Left ventricle myocardium inferior (tissue), 1 donor: ENCODE measurements at regions not wholly inside any gene's neighbourhood (a gene's known extent, or its start where the extent isn't known, plus 50 kb on each side); places are given as distances from the start of the nearest gene placed in this dataset.
A peak's percentile ranks its signal among the peaks of the same experiment; 100 is the strongest.

Experiments used
- DNase-seq: peaks from one replicate; pipeline ENCODE4 v3.0.0-alpha.2; 2020
- H3K27ac ChIP-seq: fragments of 200-600 bp; replicated peaks from 2 replicates; pipeline ENCODE4 v1.8.0; 2021
- H3K27me3 ChIP-seq: fragments of 200-600 bp; 2 replicates; pipeline ENCODE4 v1.8.0; 2021; ENCODE audit warnings: low read depth
- H3K36me3 ChIP-seq: fragments of 200-600 bp; 2 replicates; pipeline ENCODE4 v1.8.0; 2021
- H3K4me1 ChIP-seq: fragments of 200-600 bp; 2 replicates; pipeline ENCODE4 v1.8.0; 2021
- H3K4me3 ChIP-seq: fragments of 200-600 bp; 2 replicates; pipeline ENCODE4 v1.8.0; 2021; ENCODE audit warnings: mild to moderate bottlenecking, moderate library complexity
- H3K9me3 ChIP-seq: fragments of 200-600 bp; replicated peaks from 2 replicates; pipeline ENCODE4 v1.8.0; 2021
- CTCF ChIP-seq: fragments of 200-600 bp; IDR thresholded peaks from 2 replicates; pipeline ENCODE4 v1.8.0; 2021; ENCODE audit warnings: antibody characterized with exemption, mild to moderate bottlenecking, borderline replicate concordance
- intact Hi-C: fragments of 100-400 bp; cut with micrococcal nuclease; formaldehyde crosslinking; loops from one replicate; pipeline ENCODE4 v1.11.0; 2022
- donor health status: DM: no; HTN: yes; CAD: no; lungs with severe emphysema.

- Histone ChIP-seq H3K36me3 (no peaks in the 10 kb centered on the region), H3K27ac (no peak overlapping the region), H3K4me3 (no peak overlapping the region), H3K9me3 (no peaks in the 10 kb centered on the region), H3K27me3 (no peaks in the 10 kb centered on the region), H3K4me1 (peaks cover 41% of the 10 kb centered on the region)
- no peak for TF ChIP-seq CTCF
- DNase-seq = no peak
- intact Hi-C loops = no loop called here
These were observed 145.3 kb downstream of the PSMG1 start for GRCh38 chr21:39037807-39038405.

- H3K27ac ChIP-seq = no peak overlapping the region
- no peak overlapping the region for H3K4me3 ChIP-seq
- H3K9me3 ChIP-seq = no peaks in the 10 kb centered on the region
- H3K36me3 ChIP-seq = no peaks in the 10 kb centered on the region
- no peak for DNase-seq
- H3K27me3 ChIP-seq = no peaks in the 10 kb centered on the region
- intact Hi-C loops = no loop called here
- no peak for TF ChIP-seq CTCF
- H3K4me1 ChIP-seq = peaks cover 38% of the 10 kb centered on the region
These were observed 146.7 kb downstream of the PSMG1 start for GRCh38 chr21:39036581-39036980.

GRCh38 chr21:39034590-39035536 is 148.4 kb downstream of the PSMG1 start:
- TF ChIP-seq CTCF = no peak
- Histone ChIP-seq H3K27me3 (no peaks in the 10 kb centered on the region), H3K4me3 (no peak overlapping the region), H3K9me3 (no peaks in the 10 kb centered on the region), H3K27ac (peak overlapping the region; percentile 50), H3K4me1 (peaks cover 28% of the 10 kb centered on the region), H3K36me3 (no peaks in the 10 kb centered on the region)
- no peak for DNase-seq
- intact Hi-C loops = no loop called here

- H3K9me3 ChIP-seq = no peaks in the 10 kb centered on the region
- peak overlapping the region; percentile 50 for H3K27ac ChIP-seq
- TF ChIP-seq CTCF = no peak
- H3K4me1 ChIP-seq = peaks cover 30% of the 10 kb centered on the region
- no peaks in the 10 kb centered on the region for H3K36me3 ChIP-seq
- no peaks in the 10 kb centered on the region for H3K27me3 ChIP-seq
- intact Hi-C loops = no loop called here
- peak overlapping the region; percentile 3 for H3K4me3 ChIP-seq
- DNase-seq = no peak
These were observed 149.2 kb downstream of the PSMG1 start for GRCh38 chr21:39033878-39034589.
